NCI-H2227 treated with DMSO at 0.1 percent for 48 hours (cell line): ENCODE measurements at regions not wholly inside any gene's neighbourhood (a gene's known extent, or its start where the extent isn't known, plus 50 kb on each side); places are given as distances from the start of the nearest gene placed in this dataset.

Experiments used
- DNase-seq: peaks from one replicate; lab custom pipeline; 2025; lab: John Stamatoyannopoulos, UW

DNA sequence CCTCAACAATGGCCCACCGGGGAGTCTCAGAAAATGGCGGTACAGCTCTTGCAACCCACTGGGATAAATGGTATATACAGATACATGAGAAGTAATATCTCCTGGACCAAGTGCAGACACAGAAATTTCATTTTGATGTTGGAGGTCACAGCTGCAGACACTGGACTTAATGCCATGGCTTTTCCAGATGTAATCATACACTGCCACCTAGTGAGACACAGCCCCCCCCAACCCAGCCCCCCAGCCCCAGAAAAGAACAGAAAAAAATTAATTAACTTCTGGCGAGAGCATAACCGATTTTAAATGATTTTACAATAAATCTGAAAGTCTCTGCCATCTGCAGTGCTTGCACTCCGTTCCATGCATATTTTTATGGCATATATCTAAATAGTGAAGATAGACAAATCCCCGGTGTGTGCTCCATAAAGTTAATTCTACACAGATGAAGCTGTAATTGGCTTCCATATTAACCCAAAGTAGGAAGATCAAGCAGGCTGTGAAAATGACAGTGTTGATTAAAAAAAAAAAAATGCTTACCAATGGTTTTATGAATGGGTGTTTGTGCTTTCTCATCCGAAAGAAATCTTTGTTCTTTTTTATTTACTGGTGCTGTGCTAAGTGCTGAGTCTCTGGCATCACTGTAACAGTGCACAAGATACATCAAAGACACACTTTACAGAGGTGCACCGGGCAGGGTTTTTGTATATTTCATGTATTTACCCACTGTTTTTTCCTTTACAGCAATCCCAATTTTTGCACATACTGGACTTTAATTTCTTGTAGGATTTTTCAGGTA is 804.1 kb downstream of the TFAP2A start:
- DNase-seq = peak; percentile 19

DNA sequence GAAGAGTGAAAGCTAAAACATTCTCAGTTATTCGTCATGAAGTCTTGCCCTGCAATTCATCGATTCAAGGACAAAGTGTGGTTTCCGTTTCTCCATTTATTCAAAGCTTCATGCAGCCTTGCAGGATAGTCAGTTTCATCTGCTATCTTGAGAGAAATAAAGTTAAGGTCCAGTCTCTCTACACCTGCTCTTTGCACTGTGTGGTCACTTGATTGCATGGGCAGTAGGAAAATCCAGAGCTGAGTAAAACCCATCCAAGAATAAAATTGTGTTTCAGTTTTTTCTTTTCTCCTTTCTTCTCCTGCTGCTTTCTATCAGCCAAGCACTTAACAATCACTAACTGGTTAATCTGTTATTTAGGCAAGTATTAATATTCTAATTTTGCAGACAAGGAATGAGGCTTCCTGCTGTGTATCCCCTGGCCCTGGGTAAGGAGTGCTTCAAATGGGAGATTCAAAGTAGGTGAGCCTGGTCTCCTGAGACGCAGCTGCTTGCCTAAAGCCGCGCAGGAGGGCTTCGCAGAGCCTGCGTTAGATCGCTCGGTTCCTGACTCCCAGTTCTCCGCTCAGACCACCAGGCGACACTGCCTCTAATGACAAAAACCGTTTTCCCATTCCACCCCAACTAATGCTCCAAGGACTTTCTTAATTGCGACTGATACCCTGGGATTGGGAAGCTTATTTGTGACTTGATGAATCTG is 808.3 kb downstream of the TFAP2A start:
- no peak for DNase-seq

DNA sequence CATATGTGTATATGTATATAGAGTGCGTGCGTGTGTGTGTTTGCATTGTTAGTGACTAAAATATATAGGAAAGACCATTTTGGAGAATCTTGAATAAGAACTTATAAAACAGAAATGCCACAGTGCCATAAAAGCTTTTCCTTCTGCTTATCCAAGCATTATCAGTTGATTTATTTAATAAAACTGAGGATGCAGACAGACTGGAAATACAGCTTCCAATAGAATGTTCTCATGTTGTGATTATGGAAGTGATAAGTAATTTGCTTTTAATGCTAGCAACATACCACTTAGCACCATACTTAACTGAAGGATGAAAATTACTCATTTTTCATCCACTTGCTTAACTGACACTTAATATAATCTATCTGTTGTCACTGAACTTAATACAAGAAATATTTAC is 820.1 kb downstream of the TFAP2A start:
- no peak for DNase-seq

DNA sequence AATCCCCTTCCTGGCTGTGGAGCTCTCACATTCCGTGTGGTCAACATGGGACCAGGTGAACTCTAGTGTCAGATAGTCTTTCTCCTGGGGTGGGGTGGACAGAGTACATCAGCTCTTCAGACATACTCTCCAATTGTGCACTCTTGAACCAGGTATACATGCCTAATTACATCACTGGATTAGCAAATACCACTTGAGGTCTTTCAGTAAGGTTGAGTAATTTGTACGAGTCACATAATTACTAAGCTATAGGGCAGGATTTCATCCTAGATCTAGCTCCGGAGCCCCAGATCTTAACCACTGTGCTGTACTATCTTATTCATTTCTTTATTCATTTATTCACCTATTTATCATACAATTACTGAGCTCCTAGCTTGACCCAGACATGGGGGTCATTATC is 821.3 kb downstream of the TFAP2A start:
- DNase-seq = no peak

DNA sequence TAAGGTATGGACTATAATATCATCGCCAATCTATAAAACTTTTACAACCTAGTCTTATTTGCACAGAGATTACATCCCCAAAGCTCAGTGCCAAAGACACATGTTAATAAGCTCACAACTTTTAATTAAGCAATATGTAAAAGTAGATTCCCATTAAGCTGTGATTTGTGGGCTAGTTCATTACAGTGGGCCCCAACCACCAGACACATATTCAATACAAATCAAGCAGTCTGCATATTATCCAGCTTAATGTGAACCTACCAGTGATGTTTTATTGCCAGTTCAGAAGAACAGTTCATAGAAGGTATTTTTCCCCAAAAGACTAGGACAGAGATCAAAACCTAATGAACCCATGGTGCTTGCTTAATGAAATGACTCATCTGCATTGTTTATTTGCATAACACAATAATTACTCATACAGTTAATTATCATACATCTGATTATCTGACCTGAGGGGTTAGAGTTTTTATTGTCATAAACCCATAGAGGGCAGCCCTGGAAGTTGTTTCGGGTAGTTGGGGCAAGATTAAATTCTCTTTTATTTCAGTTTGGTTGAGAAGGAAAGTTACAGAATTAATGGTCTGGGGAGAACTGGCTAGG is 831.0 kb downstream of the TFAP2A start:
- no peak for DNase-seq

DNA sequence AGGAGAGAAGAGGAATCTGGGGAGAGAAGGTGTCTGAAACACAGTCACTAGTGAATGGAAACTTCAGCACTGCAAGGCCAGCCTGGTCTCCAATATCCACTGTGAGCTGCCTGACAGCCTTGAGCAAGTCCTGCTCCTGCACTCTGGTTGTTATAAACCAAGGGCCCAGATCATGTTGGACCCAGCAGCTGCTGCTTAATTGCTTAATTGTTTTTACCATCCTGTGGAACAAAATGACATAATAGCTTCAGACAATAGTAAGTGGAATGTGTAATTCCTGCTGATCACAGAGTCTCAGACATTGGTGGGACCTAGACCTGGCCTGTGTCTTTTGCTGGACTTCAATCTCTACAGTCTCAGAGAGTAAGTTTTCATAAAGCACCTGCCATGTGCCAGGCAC is 833.7 kb downstream of the TFAP2A start:
- no peak for DNase-seq

DNA sequence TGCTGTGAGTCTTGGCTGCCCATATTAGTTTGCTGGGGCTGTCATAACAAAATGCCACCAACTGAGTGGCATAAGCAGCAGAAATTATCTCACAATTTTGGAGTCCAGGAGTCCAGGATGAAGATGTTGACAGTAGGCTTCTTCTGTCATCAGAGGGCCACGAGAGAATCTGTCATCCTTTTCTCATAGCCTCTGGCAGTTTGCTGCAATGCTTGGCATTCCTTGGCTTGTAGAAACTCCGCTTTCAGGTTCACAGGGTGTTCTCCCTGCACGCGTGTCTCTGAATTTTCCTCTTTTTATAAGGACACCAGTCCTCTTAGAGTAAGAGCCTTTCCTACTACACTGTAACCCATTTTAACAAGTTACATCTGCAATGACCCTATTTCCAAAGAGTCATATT is 838.4 kb downstream of the TFAP2A start:
- no peak for DNase-seq

DNA sequence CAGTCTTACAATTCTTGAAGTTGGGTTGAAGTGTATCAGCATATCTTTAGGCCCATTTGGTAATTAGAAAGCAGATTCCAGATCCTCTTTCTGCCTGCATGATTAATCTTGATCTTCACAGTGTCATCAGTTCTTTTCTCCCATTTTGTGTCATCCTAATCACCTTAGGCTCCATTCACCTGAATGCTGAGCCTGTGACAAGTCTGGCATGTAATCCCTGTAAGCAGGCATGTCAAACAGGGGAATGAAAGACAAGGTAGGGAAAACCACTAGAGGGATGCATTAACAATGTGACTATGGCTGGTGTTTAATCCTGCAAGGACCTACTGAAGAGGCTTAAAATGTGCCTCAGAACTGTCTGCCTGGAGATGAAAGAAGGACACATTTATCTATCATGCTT is 848.8 kb downstream of the TFAP2A start:
- DNase-seq = no peak

DNA sequence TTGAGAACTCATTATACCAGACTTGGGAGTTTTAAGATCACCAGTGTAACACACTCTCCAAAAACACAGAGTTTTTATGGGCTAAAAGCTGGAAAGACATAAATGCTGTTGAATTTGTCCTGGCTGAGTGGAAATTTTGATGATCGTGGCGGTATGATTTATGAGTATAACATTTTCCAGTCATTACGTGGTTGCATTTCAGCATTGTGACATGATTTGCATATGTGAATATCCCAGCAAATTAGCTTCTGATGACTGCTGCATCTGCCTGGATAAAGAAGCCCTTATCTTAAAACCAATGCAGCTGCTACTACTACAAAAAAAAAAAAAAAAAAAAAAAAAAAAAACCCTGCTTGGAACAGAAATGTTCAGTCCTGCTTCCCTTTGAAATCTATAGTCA is 850.9 kb downstream of the TFAP2A start:
- DNase-seq = no peak

DNA sequence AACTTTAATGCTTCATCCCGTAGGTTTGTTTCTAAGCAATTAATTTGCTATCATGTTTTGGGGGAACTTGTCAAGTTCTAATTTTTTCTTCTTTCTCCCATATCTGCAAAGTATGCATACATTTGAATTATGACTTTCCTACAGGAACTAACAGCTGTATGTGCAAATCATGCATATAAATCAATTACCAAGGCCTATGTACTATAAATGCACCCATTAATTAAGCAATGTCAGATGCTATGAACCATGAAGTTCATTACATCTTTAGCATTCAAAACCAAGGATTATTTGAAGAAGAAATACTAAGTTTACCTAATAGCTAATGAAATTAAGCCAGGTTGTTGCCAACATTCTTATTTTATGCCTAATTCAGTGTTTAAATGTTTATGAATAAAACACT is 851.3 kb downstream of the TFAP2A start:
- DNase-seq = no peak

DNA sequence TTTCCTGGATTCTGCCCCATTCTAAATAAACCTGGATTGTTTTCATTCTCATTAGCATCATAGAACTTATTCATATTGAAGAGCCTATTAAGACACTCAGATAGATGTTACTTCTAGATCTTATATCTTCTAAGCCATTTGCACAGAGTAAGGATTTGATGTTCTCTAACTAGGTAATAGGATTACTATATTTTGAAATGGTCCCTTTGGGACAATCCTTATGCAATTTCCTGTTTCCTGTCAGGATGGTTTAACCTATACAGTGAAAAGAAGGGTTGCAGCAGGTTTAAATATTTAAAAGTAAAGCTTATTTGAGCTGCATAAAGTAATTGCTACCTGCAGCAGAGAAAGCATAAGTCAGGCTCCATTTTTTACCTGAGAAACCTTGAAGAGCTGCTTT is 860.1 kb downstream of the TFAP2A start:
- DNase-seq = no peak

DNA sequence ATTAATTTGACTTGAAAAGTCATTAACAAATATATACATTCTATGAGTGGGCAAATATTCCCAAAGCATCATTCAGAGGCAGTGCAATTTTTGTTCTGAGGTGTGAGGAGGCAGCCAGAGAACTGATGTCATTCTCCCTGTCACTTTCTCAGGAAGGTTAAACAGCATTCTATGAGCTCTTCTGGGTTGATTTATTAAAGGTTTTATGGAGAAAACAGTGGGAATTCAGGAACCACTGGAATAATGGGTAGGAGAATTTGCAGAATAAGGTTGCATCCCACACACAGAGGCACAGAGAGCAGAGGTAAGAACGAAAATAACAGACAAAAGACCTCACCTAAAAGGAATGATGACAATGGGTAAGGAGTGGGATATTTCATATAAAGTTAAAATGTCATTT is 860.6 kb downstream of the TFAP2A start:
- no peak for DNase-seq

DNA sequence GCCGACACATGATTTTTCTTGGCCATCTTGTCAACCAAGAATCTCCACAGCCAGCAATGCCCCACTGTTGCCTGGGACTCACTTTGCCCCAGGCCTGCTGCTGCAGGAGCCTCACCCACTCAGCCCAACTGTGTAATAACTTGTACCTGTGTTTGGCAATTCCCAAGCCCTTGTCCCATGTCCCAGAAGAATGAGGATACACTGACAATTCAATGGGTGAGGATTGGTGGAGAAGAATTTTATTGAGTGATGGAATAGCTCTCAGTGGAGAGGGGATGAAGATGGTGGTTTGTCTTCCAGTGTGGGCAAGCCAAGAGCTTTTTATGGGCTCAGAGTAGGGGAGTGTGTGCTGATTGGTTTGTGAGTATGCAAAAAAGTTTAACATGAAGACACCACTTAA is 861.9 kb downstream of the TFAP2A start:
- no peak for DNase-seq

DNA sequence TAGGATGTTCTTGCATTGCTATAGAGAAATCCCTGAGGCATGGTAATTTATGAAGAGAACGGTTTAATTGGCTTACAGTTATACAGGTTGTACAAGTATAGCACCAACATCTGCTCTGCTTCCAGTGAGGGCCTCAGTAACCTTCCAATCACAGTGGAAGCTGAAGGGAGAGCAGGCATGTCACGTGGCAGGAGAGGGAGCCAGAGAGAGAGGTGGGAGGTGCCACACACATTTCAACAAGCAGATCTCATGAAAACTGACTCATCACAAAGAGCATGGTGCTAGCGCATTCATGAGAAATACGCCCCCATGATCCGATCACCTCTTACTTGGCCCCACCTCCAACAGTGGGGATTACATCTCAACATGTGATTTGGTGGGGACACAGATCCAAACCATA is 871.2 kb downstream of the TFAP2A start:
- DNase-seq = no peak

DNA sequence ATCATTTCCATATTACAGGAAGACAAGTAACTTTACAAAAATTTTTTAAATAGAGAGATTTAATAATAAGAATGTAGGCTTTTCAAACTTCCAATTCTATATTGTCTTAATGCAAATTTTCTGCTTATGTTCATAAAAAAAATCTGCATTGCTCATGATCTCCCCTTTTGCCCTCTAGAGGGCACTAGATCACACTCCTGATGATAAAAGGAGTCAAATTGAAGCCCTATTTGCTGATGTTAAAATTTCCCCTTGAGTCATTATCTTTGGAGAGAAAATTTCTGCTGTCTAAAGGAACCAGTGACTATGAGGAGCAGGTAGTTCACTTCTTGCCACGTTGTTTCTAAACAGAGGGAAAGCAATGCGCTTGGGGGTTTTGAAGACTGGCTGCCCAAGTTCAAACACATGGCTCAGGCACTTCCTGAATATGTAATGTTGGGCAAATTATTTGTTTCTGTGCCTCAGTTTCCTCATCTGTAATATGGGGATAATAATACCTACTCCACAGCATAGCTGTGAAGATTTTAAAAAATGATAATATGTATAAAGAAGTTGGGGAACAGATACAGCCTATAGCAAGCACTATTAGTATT is 874.2 kb downstream of the TFAP2A start:
- DNase-seq = peak; percentile 8

DNA sequence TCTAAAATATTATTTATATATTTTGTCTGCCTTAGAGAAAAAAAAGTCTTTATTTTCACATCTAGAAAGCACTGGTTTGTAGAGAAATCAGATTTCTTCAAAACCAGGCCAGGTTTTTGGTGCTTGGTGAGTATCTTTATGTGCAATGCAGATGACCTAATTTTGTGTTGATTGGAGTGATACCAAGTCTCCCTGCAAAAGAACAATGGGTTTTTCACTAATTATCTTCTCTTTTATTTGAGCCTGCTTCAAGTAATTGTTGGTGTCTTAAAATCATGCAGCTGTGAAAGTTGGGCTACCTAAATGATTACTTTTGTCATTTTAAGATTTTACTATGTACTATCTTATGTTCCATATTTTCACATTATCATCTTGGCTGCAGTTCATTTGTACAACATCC is 874.7 kb downstream of the TFAP2A start:
- DNase-seq = no peak

DNA sequence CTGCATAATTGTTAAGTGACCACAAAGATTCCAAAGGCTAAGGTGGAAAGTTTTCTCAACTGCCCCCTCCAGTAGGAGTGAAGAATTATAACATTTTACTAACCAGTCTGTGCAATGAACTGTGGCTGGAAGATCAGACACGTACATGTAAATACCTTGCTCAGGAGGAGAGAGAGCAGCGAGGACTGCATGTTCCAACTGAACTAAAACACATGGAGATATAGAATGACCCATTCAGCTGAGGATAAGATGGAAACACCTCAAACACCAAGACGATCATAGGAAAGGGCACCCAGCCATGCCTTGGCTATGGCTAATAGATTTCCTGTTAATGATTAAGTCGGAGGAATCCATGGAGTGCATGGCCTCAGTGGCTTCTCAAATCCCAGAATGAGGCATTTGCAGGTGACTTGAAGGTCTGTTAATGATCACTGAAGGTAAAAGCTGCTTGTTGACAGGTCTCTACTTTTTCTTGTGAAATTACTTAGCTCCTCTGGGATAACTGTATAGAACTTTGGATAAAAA is 875.6 kb downstream of the TFAP2A start:
- DNase-seq = no peak

DNA sequence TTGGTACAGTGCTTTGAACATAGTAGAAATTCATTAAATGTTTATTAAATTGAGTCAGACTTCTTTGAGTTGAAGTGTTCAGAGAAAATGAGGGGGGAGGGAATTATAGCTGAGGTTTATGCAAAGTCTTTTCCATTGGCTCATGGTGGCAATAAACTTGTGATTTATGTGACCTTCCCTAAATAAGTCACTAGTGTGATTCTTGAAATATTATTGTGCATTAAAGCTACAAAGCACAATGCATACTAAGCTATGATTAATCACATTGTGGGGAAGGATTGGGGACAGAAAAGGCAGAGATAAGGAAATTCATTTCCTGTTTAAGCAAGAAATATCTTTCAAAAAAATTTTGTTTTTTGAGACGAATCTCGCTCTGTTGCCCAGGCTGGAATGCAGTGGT is 877.5 kb downstream of the TFAP2A start:
- DNase-seq = no peak

DNA sequence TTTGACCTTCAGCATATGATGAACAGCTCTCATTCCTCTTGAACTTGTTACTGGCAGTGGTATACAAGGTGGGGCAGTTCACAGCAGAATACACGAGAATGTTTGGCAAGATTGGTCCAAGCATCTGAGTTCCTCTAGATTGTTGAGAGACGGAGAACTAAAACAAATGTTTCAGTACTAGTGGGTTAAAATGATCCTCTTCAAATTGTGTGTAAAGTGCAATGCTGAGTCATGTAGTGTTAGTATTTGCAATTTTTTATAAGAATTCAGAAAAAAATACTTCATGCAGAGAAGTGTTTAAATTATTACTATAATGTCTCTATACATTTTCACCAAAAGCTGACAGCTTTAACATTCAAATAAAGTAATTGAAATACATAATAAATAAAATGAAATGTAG is 879.8 kb downstream of the TFAP2A start:
- no peak for DNase-seq

DNA sequence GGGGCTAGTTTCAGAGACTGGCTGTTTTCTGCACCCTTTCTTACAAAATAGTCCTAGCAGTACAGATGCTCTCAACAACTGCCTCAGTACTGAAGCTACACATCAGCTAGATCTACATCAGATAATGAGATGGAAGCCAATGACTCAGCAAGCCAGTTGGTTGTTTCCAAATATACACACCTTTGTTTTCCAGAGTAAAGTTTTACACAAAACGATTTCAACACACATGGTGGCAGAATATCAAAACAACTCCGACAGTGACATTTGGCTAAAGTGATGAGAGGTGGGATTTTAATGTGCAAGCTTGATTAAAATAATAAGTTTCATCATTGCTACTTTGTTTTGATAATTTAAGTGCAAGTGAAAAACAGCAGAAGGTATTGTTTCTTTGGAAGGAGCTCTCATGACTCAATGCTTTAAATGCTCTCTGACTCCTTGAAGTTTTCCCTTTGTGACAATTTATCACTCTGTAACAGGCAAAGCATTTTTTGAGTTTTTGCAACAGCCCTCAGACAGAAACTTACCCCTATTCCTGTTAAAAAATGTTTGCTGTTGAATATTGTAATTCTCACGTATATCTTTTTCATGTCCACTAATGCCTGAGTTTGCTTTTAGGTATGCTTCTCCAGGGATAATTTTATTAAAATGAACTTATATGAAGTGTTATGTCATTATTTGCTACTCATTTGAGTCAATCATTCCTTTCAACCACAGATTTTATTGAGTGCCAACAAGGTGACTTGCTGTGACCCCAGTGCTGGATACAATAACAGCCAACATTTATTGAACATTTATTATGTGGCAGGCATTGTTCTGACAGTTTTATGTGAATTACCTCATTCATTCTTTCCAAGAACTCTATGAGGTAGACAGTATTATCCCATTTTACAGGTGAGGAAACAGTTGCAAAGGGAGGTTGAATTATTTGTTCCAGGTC is 882.0 kb downstream of the TFAP2A start:
- no peak for DNase-seq

DNA sequence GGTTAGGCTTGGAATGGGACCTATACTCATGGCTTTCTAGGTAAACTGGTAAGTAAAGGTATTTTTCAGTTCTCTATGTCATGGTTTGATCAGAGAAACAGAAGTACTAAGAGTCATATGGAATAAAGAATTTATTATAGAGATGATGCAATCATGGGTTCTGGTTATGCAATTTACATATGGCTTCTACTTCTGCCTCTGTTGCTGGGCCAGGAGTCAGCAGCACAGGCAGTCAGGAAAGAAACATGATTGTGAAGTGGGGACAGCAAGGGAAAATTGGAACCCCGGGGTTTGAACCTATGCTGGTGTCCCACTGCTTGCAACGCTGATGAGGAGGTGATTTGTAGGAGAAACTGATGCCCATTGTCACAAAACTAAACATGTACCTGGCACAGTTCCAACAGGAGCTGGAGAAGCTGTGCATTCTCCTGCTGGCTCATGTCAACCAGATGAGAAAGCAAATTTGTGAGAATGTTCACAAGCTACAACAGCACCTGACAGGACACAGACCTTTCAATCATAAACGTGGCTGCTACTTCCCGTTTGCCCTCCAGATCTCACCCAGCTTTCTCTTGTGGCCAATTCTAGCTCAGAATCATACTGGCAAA is 887.1 kb downstream of the TFAP2A start:
- DNase-seq = no peak
